ENCODE measurements at regions not wholly inside any gene's neighbourhood (a gene's known extent, or its start where the extent isn't known, plus 50 kb on each side); places are given as distances from the start of the nearest gene placed in this dataset.

DNA sequence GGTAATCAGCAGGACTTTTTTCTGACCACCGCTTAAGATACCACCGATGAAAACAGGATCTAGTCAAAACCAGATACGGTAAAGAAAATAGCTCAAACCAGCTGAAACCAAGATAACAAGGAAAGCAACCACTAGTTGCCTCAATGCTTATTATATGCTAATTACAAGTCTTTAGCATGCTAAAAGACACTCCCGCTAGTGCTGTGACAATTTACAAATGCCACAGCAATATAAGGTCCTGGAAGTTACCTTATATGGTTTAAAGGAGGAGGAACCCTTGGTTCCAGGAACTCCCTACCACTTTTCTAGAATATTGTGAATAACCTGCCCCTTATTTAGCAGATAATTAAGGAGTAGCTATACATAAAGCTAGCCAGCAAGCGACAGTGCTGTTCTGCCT is 976.4 kb upstream of the SEL1L start:
- H3K27ac ChIP-seq, result no peak overlapping the region
- H3K27me3 ChIP-seq, result no peaks in the 10 kb centered on the region
- no peak for TF ChIP-seq POLR2A (IDR thresholded peaks at IDR 0.05)
- TF ChIP-seq, protein P1, sequence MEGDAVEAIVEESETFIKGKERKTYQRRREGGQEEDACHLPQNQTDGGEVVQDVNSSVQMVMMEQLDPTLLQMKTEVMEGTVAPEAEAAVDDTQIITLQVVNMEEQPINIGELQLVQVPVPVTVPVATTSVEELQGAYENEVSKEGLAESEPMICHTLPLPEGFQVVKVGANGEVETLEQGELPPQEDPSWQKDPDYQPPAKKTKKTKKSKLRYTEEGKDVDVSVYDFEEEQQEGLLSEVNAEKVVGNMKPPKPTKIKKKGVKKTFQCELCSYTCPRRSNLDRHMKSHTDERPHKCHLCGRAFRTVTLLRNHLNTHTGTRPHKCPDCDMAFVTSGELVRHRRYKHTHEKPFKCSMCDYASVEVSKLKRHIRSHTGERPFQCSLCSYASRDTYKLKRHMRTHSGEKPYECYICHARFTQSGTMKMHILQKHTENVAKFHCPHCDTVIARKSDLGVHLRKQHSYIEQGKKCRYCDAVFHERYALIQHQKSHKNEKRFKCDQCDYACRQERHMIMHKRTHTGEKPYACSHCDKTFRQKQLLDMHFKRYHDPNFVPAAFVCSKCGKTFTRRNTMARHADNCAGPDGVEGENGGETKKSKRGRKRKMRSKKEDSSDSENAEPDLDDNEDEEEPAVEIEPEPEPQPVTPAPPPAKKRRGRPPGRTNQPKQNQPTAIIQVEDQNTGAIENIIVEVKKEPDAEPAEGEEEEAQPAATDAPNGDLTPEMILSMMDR (IDR thresholded peaks at IDR 0.05), result no peak
- no peaks in the 10 kb centered on the region for H3K4me1 ChIP-seq
- intact Hi-C loops (cut with DNase I), result no loop called here
- no peak overlapping the region for H3K4me3 ChIP-seq
- 82 to 86% (median 86%) methylated on average over 5 of the region's 5 CpGs for WGBS, 4 donors
- ATAC-seq (no peak), DNase-seq (no peak)
- H3K9me3 ChIP-seq, result no peaks in the 10 kb centered on the region
- no peaks in the 10 kb centered on the region for H3K36me3 ChIP-seq

DNA sequence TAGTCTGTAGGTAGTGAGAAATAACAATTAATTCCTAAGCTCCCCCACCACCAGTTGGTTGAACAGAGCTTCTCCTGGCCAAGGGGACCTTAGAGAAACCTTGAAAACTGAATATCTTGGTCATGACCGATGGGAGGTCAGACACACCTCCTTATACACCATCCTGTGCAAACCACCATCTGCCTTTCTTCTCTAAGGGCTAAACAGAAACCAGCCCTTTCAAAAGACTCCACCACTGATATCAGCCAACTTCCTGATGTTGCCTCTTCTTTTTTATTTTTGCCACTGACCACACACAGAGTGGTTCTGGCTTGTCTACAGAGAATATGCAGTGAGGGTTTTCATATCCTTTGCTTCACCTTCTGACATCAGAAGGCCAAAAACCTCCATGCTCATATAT is 977.7 kb upstream of the SEL1L start:
- WGBS, 4 donors, result 60 to 73% (median 66%) methylated on average over 1 of the region's 1 CpG
- ATAC-seq, result no peak
- H3K36me3 ChIP-seq, result no peaks in the 10 kb centered on the region

DNA sequence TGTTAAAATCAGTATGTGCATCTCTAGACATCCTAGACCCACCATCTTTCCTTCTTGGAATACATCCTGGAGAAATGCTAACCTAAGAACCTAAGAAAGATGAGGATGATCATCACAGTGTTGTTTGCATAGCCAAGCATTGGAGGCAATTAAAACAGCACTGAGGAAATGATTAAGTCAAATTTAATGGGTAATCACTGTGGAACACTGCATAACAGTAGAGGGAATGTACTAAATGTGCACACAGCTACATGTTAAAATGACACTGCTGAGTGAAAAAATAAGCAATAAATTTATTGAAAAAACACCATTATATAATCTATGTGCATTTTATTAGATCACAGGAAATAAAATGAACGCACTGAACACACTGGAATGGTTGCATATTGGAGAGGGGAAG is 987.1 kb upstream of the SEL1L start:
- TF ChIP-seq, protein P1 (IDR thresholded peaks at IDR 0.05), result no peak
- no peak for TF ChIP-seq POLR2A (IDR thresholded peaks at IDR 0.05)
- Histone ChIP-seq H3K4me1 (no peaks in the 10 kb centered on the region), H3K9me3 (peaks cover 0 to 11% (median 0%) of the 10 kb centered on the region in 12 donors), H3K36me3 (no peaks in the 10 kb centered on the region), H3K27me3 (no peaks in the 10 kb centered on the region), H3K4me3 (no peak overlapping the region), H3K27ac (no peak overlapping the region)
- 59 to 73% (median 64%) methylated on average over 1 of the region's 1 CpG for WGBS, 4 donors
- DNase-seq, result no peak
- intact Hi-C loops (cut with DNase I), result no loop called here
- no peak for ATAC-seq

More for the DNA sequence above, 977.7 kb upstream of the SEL1L start:
- Histone ChIP-seq H3K27ac (no peak overlapping the region), H3K9me3 (no peaks in the 10 kb centered on the region), H3K27me3 (no peaks in the 10 kb centered on the region), H3K4me3 (no peak overlapping the region), H3K4me1 (no peaks in the 10 kb centered on the region)
- intact Hi-C loops (cut with DNase I), result no loop called here
- DNase-seq, result no peak
- TF ChIP-seq, protein P1 (IDR thresholded peaks at IDR 0.05), result no peak
- TF ChIP-seq POLR2A (IDR thresholded peaks at IDR 0.05), result no peak

DNA sequence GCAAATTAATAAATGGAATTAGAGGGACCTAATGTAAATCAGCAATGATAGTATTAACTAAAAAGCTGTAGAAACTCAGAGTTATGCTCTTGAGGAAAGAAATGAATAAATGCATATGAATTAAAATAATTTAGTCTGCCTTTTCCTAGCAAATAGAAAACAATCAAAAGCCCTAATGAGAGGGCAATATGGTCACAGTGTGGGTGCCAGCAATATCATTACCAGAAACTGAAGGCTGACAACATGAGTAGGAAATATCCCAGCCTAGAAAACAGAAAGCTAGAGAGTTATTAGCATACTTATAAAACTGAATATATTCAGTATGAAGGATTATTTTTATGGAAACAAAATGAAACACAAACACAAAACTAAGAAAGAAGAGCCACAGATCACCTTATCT is 987.5 kb upstream of the SEL1L start:
- intact Hi-C loops (cut with DNase I), result no loop called here
- TF ChIP-seq, protein P1 (IDR thresholded peaks at IDR 0.05), result no peak
- TF ChIP-seq POLR2A (IDR thresholded peaks at IDR 0.05), result no peak
- no peaks in the 10 kb centered on the region for H3K27me3 ChIP-seq
- ATAC-seq (no peak), DNase-seq (no peak)
- no peak overlapping the region for H3K27ac ChIP-seq
- H3K4me3 ChIP-seq, result no peak overlapping the region
- H3K36me3 ChIP-seq, result no peaks in the 10 kb centered on the region
- H3K4me1 ChIP-seq, result no peaks in the 10 kb centered on the region
- H3K9me3 ChIP-seq, result peaks cover 0 to 11% (median 0%) of the 10 kb centered on the region in 12 donors
